DOHH2 (cell line): ENCODE measurements at regions not wholly inside any gene's neighbourhood (a gene's known extent, or its start where the extent isn't known, plus 50 kb on each side); places are given as distances from the start of the nearest gene placed in this dataset.

Experiments
- H3F3A ChIP-seq: fragments of 200-600 bp; sonication (generic), shearing (Covaris generic); 2 replicates; pipeline ENCODE4 v1.6.0; 2016; ENCODE audit warnings: antibody characterized with exemption, mild to moderate bottlenecking; ENCODE audit not compliant: control insufficient read depth, insufficient read depth
- H3K27ac ChIP-seq: fragments of 200-600 bp; sonication (generic); 2 replicates; pipeline ENCODE4 v1.5.1; 2014; ENCODE audit warnings: low read depth, mild to moderate bottlenecking, low read length, moderate library complexity
- H3K27me3 ChIP-seq: fragments of 200-600 bp; sonication (generic); 2 replicates; pipeline ENCODE4 v1.6.1; 2014; ENCODE audit warnings: mild to moderate bottlenecking, low read length, mixed read lengths; ENCODE audit not compliant: control insufficient read depth
- H3K36me3 ChIP-seq: fragments of 200-600 bp; sonication (generic); 2 replicates; pipeline ENCODE4 v1.6.1; 2014; ENCODE audit warnings: mild to moderate bottlenecking, low read length, moderate library complexity, mixed read lengths; ENCODE audit not compliant: control insufficient read depth
- H3K4me1 ChIP-seq: fragments of 200-600 bp; sonication (generic); 2 replicates; pipeline ENCODE4 v1.6.1; 2014; ENCODE audit warnings: mild to moderate bottlenecking, low read length, mixed read lengths; ENCODE audit not compliant: control insufficient read depth
- H3K4me2 ChIP-seq: fragments of 200-600 bp; sonication (generic); 2 replicates; pipeline ENCODE4 v1.6.0; 2014; ENCODE audit warnings: mild to moderate bottlenecking, low read length, moderate library complexity
- H3K4me3 ChIP-seq: fragments of 200-600 bp; sonication (generic); 2 replicates; pipeline ENCODE4 v1.5.1; 2014; ENCODE audit warnings: mild to moderate bottlenecking, low read length, mixed read lengths
- H3K79me2 ChIP-seq: fragments of 200-600 bp; sonication (generic); 2 replicates; pipeline ENCODE4 v1.6.1; 2014; ENCODE audit warnings: mild to moderate bottlenecking, low read length, mixed read lengths; ENCODE audit not compliant: control insufficient read depth
- H3K9me2 ChIP-seq: fragments of 200-600 bp; sonication (generic); replicated peaks from 2 replicates; pipeline ENCODE4 v1.6.1; 2014; ENCODE audit warnings: mild to moderate bottlenecking, low read length, mixed read lengths; ENCODE audit not compliant: control insufficient read depth
- H3K9me3 ChIP-seq: fragments of 200-600 bp; sonication (generic); 2 replicates; pipeline ENCODE4 v1.6.1; 2014; ENCODE audit warnings: antibody characterized with exemption, low read length, mixed read lengths; ENCODE audit not compliant: control insufficient read depth, insufficient read depth
- H4K20me1 ChIP-seq: fragments of 200-600 bp; sonication (generic); 2 replicates; pipeline ENCODE4 v1.6.0; 2014; ENCODE audit warnings: low read depth, mild to moderate bottlenecking, antibody characterized with exemption, low read length, moderate library complexity; ENCODE audit not compliant: control insufficient read depth, insufficient read depth
- EZH2phosphoT487 ChIP-seq: fragments of 200-600 bp; sonication (generic); IDR thresholded peaks from 2 replicates; pipeline ENCODE4 v1.6.1; 2017; ENCODE audit warnings: borderline replicate concordance, mild to moderate bottlenecking, antibody characterized with exemption, low read length, moderate library complexity, mixed read lengths
- TF ChIP-seq, protein P1 (sequence below): fragments of 200-600 bp; sonication (generic); IDR thresholded peaks from one replicate; pipeline ENCODE4 v1.5.1; 2014; ENCODE audit warnings: antibody characterized with exemption, mild to moderate bottlenecking, low read depth, low read length; ENCODE audit not compliant: poor library complexity, severe bottlenecking

DNA sequence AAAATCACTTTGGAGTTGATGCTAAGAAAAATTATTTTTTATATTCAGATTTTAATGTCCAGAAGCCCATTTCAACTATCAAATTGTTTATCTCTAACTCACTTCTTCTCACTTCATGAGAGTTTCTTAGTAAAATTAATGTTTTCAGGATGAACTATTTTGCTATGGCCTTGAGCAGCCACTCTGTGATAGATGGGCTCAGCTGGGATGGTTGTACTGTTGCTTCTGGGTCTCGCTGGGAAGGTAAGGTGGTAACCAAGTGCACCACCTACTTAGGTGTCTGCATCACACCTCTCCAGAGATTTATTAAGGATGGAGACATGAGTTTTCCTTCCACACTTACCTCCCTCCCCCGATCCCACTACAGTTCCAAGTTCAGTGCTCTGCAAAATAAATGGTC, 110.3 kb upstream of the ATP2B2 start:
- no peak for TF ChIP-seq EZH2phosphoT487
- TF ChIP-seq, protein P1, sequence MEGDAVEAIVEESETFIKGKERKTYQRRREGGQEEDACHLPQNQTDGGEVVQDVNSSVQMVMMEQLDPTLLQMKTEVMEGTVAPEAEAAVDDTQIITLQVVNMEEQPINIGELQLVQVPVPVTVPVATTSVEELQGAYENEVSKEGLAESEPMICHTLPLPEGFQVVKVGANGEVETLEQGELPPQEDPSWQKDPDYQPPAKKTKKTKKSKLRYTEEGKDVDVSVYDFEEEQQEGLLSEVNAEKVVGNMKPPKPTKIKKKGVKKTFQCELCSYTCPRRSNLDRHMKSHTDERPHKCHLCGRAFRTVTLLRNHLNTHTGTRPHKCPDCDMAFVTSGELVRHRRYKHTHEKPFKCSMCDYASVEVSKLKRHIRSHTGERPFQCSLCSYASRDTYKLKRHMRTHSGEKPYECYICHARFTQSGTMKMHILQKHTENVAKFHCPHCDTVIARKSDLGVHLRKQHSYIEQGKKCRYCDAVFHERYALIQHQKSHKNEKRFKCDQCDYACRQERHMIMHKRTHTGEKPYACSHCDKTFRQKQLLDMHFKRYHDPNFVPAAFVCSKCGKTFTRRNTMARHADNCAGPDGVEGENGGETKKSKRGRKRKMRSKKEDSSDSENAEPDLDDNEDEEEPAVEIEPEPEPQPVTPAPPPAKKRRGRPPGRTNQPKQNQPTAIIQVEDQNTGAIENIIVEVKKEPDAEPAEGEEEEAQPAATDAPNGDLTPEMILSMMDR = no peak
- no peak overlapping the region for H3K4me3 ChIP-seq
- H3K27me3 ChIP-seq = peaks cover 4% of the 10 kb centered on the region; the same call in 1 of the 2 replicates
- no peak overlapping the region for H3K4me2 ChIP-seq
- no peaks in the 10 kb centered on the region for H4K20me1 ChIP-seq
- H3K9me2 ChIP-seq = no peaks in the 10 kb centered on the region
- no peaks in the 10 kb centered on the region for H3K36me3 ChIP-seq
- H3K79me2 ChIP-seq = no peaks in the 10 kb centered on the region
- H3K4me1 ChIP-seq = no peaks in the 10 kb centered on the region
- H3F3A ChIP-seq = no peaks in the 10 kb centered on the region
- H3K27ac ChIP-seq = no peak overlapping the region
- peaks cover 4% of the 10 kb centered on the region for H3K9me3 ChIP-seq

DNA sequence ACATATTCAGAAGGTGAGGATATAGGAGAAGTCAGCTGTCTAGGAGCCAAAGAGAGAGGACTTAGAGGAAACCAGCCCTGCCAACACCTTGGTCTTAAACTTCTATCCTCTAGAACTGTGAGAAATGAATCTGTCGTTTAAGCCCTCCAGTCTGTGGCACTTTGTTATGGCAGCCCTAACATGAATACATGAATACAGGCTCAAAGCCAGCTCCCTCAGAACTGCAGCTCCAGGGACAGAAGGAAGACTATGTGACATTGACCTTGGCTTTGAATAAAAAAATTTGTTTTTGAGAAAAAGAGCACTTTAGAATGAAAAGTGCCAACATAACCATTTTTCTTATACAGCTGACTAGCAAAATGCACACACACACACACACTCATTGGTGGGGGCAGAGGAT, 110.9 kb upstream of the ATP2B2 start:
- Histone ChIP-seq H3K4me2 (no peak overlapping the region), H4K20me1 (no peaks in the 10 kb centered on the region), H3K27me3 (peaks cover 4% of the 10 kb centered on the region; the same call in 1 of the 2 replicates), H3K4me3 (no peak overlapping the region), H3K4me1 (no peaks in the 10 kb centered on the region), H3K27ac (no peak overlapping the region), H3K9me2 (no peaks in the 10 kb centered on the region), H3K36me3 (no peaks in the 10 kb centered on the region), H3K9me3 (peaks cover 4% of the 10 kb centered on the region), H3F3A (no peaks in the 10 kb centered on the region), H3K79me2 (no peaks in the 10 kb centered on the region)
- TF ChIP-seq EZH2phosphoT487 = no peak
- TF ChIP-seq, protein P1 = no peak

DNA sequence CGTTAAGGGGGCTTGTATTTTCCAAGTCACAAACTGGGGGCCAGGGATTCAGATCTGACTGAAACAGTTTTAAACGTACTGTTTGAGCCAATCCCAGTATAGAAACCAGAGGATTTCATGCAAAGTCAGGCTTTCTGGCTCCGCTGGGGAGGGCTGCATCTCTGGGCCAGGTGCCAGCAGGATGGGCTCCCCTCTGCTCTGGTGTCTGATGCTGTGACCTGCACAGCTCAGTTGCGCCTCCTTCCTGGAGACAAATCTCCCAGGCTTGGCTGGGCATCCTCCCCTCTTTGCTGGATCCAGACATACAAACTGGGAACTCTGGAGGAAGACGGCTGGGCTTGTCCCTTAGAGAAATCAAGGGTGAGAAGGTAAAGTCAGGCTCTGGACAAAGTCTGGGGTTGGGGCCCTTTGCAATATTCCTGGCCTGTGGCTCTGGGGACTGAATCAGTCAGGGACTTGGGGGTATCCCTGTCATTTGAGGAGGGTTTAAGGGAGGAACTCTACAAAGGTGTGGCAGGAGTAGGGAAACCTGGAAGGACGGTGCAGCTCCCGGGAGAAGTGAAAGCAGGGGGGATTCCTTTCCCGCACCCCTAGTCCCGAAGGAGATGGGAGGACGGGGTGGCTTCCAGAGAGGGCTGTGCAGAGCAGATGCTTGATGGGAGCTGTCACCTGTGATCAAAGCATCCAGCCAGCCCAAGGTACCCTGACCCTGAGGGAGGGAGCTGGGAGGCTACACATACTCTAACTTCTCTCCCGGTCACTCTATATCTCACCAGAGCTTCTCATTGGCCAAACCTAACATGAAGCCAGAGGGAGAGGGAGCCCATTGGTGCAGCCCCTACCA, 114.8 kb upstream of the ATP2B2 start:
- Histone ChIP-seq H3K27ac (no peak overlapping the region), H3K4me3 (no peak overlapping the region), H3F3A (no peaks in the 10 kb centered on the region), H3K4me1 (no peaks in the 10 kb centered on the region), H3K27me3 (peaks cover 4% of the 10 kb centered on the region; the same call in 1 of the 2 replicates), H3K9me3 (no peaks in the 10 kb centered on the region), H3K36me3 (no peaks in the 10 kb centered on the region), H3K4me2 (no peak overlapping the region), H3K9me2 (no peaks in the 10 kb centered on the region), H4K20me1 (no peaks in the 10 kb centered on the region), H3K79me2 (no peaks in the 10 kb centered on the region)
- TF ChIP-seq, protein P1 = no peak
- TF ChIP-seq EZH2phosphoT487 = no peak
